H1 (cell line): ENCODE measurements at regions not wholly inside any gene's neighbourhood (a gene's known extent, or its start where the extent isn't known, plus 50 kb on each side); places are given as distances from the start of the nearest gene placed in this dataset.

Experiments
- CTCF ChIA-PET: fragments of 300-600 bp; sonication (Branson Sonifier 250); formaldehyde crosslinking; loops from one replicate; lab custom pipeline; 2021; ENCODE audit not compliant: partially characterized antibody; lab: Charles Lee
- POLR2A ChIA-PET: fragments of 300-600 bp; sonication (Branson Sonifier 250); formaldehyde crosslinking; loops from one replicate; lab custom pipeline; 2021; ENCODE audit warnings: inconsistent platforms; ENCODE audit not compliant: partially characterized antibody; lab: Charles Lee
- DNase-seq, 2 experiments: peaks; one replicate each; pipeline versions ENCODE4 v3.0.0 to v3.0.0-alpha.2; 2010 to 2022; ENCODE audit warnings: low spot score in 2 of 2, low read depth in 1 of 2, mixed read lengths in 1 of 2
- FAIRE-seq: peaks from 2 replicates; lab custom pipeline; 2011; peaks lifted over from hg19 to GRCh38; lab: Jason Lieb, UNC
- H2AFZ ChIP-seq: 2 replicates; pipeline ENCODE4 v1.8.1; 2012; ENCODE audit warnings: low read length, inconsistent platforms
- H2AK5ac ChIP-seq: 2 replicates; pipeline ENCODE4 v1.6.1; 2013; ENCODE audit warnings: low read depth, low read length
- H2BK120ac ChIP-seq: replicated peaks from 2 replicates; pipeline ENCODE3; 2013; ENCODE audit warnings: low read depth, low read length, inconsistent platforms
- H2BK12ac ChIP-seq: 2 replicates; pipeline ENCODE4 v1.6.1; 2013; ENCODE audit warnings: low read depth, low read length
- H2BK15ac ChIP-seq: 2 replicates; pipeline ENCODE4 v1.6.1; 2013; ENCODE audit warnings: low read length
- H2BK20ac ChIP-seq: 2 replicates; pipeline ENCODE4 v1.6.1; 2013; ENCODE audit warnings: low read length
- H2BK5ac ChIP-seq: 2 replicates; pipeline ENCODE4 v1.6.1; 2013; ENCODE audit warnings: low read depth, low read length
- H3K14ac ChIP-seq: 2 replicates; pipeline ENCODE4 v1.6.1; 2013; ENCODE audit warnings: inconsistent platforms; ENCODE audit not compliant: insufficient read length
- H3K18ac ChIP-seq: 2 replicates; pipeline ENCODE4 v1.6.1; 2013; ENCODE audit warnings: low read length; ENCODE audit errors: extremely low read depth
- H3K23ac ChIP-seq: 2 replicates; pipeline ENCODE4 v1.6.1; 2013; ENCODE audit warnings: inconsistent platforms; ENCODE audit not compliant: insufficient read length
- H3K23me2 ChIP-seq: 2 replicates; pipeline ENCODE4 v1.6.1; 2013; ENCODE audit warnings: low read depth, low read length
- H3K27ac ChIP-seq: 2 replicates; pipeline ENCODE4 v1.6.1; 2011; ENCODE audit warnings: low read depth, low read length, inconsistent platforms
- H3K27me3 ChIP-seq, 4 experiments: replicated peaks in 1 of 4; 1 replicate in 1 of 4; 2 replicates in 3 of 4; pipeline versions ENCODE4 v1.6.1 to v1.8.1; 2011 to 2013; ENCODE audit warnings: low read length in 3 of 4, mild to moderate bottlenecking in 3 of 4, inconsistent platforms in 2 of 4, mixed read lengths in 2 of 4, moderate library complexity in 1 of 4; ENCODE audit not compliant: control insufficient read depth in 3 of 4, insufficient read depth in 3 of 4; ENCODE audit errors: extremely low read depth in 1 of 4
- H3K36me3 ChIP-seq, 4 experiments: 2 replicates each; pipeline versions ENCODE4 v1.6.1 to v1.8.1; 2011 to 2013; ENCODE audit warnings: mild to moderate bottlenecking in 4 of 4, low read length in 3 of 4, moderate library complexity in 2 of 4, control low read depth in 1 of 4, inconsistent platforms in 1 of 4; ENCODE audit not compliant: insufficient read depth in 4 of 4, control insufficient read depth in 2 of 4
- H3K4ac ChIP-seq: replicated peaks from 2 replicates; pipeline ENCODE3; 2013; ENCODE audit warnings: low read length, low read depth, mixed read lengths, inconsistent platforms; ENCODE audit not compliant: insufficient read length
- H3K4me1 ChIP-seq, 4 experiments: replicated peaks in 1 of 4; 1 replicate in 1 of 4; 2 replicates in 3 of 4; pipeline versions ENCODE4 v1.6.1 to v1.8.1; 2011 to 2013; ENCODE audit warnings: low read length in 3 of 4, inconsistent platforms in 2 of 4, mixed read lengths in 1 of 4; ENCODE audit not compliant: insufficient read depth in 4 of 4, control insufficient read depth in 3 of 4
- H3K4me2 ChIP-seq, 2 experiments: 2 replicates each; pipeline versions ENCODE4 v1.6.1 to v1.8.1; 2011 to 2013; ENCODE audit warnings: low read depth in 2 of 2, low read length in 2 of 2, control low read depth in 1 of 2, inconsistent platforms in 1 of 2, mild to moderate bottlenecking in 1 of 2; ENCODE audit not compliant: insufficient read depth in 1 of 2
- H3K4me3 ChIP-seq, 4 experiments: fragments of 200-600, 300-600 bp in 1 of 4; sonication (generic), shearing (Covaris generic), sonication (Bioruptor Twin) in 1 of 4; 2 replicates each; pipeline versions ENCODE4 v1.5.1 to v1.8.1; 2011 to 2016; ENCODE audit warnings: low read length in 4 of 4, low read depth in 3 of 4, control low read depth in 2 of 4, inconsistent platforms in 2 of 4, mild to moderate bottlenecking in 2 of 4, mixed read lengths in 1 of 4, moderate library complexity in 1 of 4; ENCODE audit not compliant: insufficient read depth in 2 of 4; ENCODE audit errors: extremely low read depth in 1 of 4
- H3K56ac ChIP-seq: replicated peaks from 2 replicates; pipeline ENCODE3; 2013; ENCODE audit warnings: low read depth, mild to moderate bottlenecking, mixed read lengths, low read length, inconsistent platforms; ENCODE audit not compliant: insufficient read length
- H3K79me1 ChIP-seq: 2 replicates; pipeline ENCODE4 v1.6.1; 2013; ENCODE audit warnings: low read depth, low read length, control low read depth
- H3K79me2 ChIP-seq, 2 experiments: 2 replicates each; pipeline versions ENCODE4 v1.6.1 to v1.8.1; 2012 to 2013; ENCODE audit warnings: low read length in 2 of 2, mild to moderate bottlenecking in 2 of 2, inconsistent platforms in 1 of 2; ENCODE audit not compliant: insufficient read depth in 2 of 2, control insufficient read depth in 1 of 2
- H3K9ac ChIP-seq, 4 experiments: replicated peaks in 1 of 4; 1 replicate in 1 of 4; 2 replicates in 3 of 4; pipeline versions ENCODE4 v1.6.1 to v1.8.1; 2011 to 2013; ENCODE audit warnings: low read depth in 3 of 4, low read length in 3 of 4, control low read depth in 2 of 4, mild to moderate bottlenecking in 2 of 4, moderate library complexity in 2 of 4, inconsistent platforms in 1 of 4; ENCODE audit errors: extremely low read depth in 1 of 4
- H3K9me3 ChIP-seq, 2 experiments: 2 replicates each; pipeline versions ENCODE4 v1.6.1 to v1.8.1; 2012 to 2013; ENCODE audit warnings: mild to moderate bottlenecking in 2 of 2, moderate library complexity in 2 of 2, control low read depth in 1 of 2, inconsistent platforms in 1 of 2, low read depth in 1 of 2, low read length in 1 of 2, mixed read lengths in 1 of 2; ENCODE audit not compliant: insufficient read depth in 2 of 2
- H4K20me1 ChIP-seq, 2 experiments: replicated peaks in 1 of 2; 2 replicates each; pipeline versions ENCODE3 to v1.8.1; 2011 to 2013; ENCODE audit warnings: inconsistent platforms in 2 of 2, low read length in 2 of 2, mild to moderate bottlenecking in 1 of 2; ENCODE audit not compliant: insufficient read depth in 2 of 2, control insufficient read depth in 1 of 2
- H4K5ac ChIP-seq: 2 replicates; pipeline ENCODE4 v1.6.1; 2013; ENCODE audit warnings: low read length, low read depth, mixed read lengths, inconsistent platforms; ENCODE audit not compliant: insufficient read length
- H4K8ac ChIP-seq: 2 replicates; pipeline ENCODE4 v1.8.0; 2013; ENCODE audit warnings: mild to moderate bottlenecking, moderate library complexity, low read length, inconsistent platforms; ENCODE audit not compliant: insufficient read depth; ENCODE audit errors: extremely low read depth
- H4K91ac ChIP-seq: replicated peaks from 2 replicates; pipeline ENCODE3; 2013; ENCODE audit warnings: low read length, mixed read lengths, inconsistent platforms; ENCODE audit not compliant: insufficient read length
- BACH1 ChIP-seq: IDR thresholded peaks from 2 replicates; pipeline ENCODE4 v1.6.1; 2012; ENCODE audit warnings: low read length, improper control_type of control experiment
- BCL11A ChIP-seq, 2 experiments: IDR thresholded peaks; one replicate each; pipeline ENCODE4 v1.6.1; 2011; ENCODE audit warnings: low read depth in 2 of 2, low read length in 2 of 2, mild to moderate bottlenecking in 2 of 2
- CREB1 ChIP-seq: IDR thresholded peaks from 2 replicates; pipeline ENCODE4 v1.6.1; 2012; ENCODE audit warnings: inconsistent platforms
- GABPA ChIP-seq: IDR thresholded peaks from 2 replicates; pipeline ENCODE4 v1.6.1; 2011; ENCODE audit warnings: mild to moderate bottlenecking, low read length, moderate library complexity, borderline replicate concordance; ENCODE audit not compliant: insufficient read depth
- GTF2F1 ChIP-seq: IDR thresholded peaks from 2 replicates; pipeline ENCODE4 v1.6.1; 2012; ENCODE audit warnings: low read depth, low read length, improper control_type of control experiment, borderline replicate concordance
- HDAC6 ChIP-seq: IDR thresholded peaks from one replicate; pipeline ENCODE4 v1.7.1; 2012; ENCODE audit warnings: low read depth, mild to moderate bottlenecking, inconsistent platforms, low read length, moderate library complexity
- KDM1A ChIP-seq: fragments of 200-600, 300-600 bp; sonication (generic); IDR thresholded peaks from 2 replicates; pipeline ENCODE4 v1.7.1; 2016; ENCODE audit warnings: mild to moderate bottlenecking, low read length, borderline replicate concordance
- KDM5A ChIP-seq: fragments of 200-600 bp; IDR thresholded peaks from 2 replicates; pipeline ENCODE4 v1.7.1; 2012; ENCODE audit warnings: mild to moderate bottlenecking, low read length, inconsistent platforms, mixed read lengths
- POLR2A ChIP-seq, 2 experiments: IDR thresholded peaks; 1 replicate in 1 of 2; 2 replicates in 1 of 2; pipeline ENCODE4 v1.6.1; 2011; ENCODE audit warnings: low read depth in 2 of 2, low read length in 2 of 2, mild to moderate bottlenecking in 2 of 2; ENCODE audit errors: control extremely low read depth in 1 of 2
- RAD21 ChIP-seq, 2 experiments: IDR thresholded peaks in 1 of 2; conservative IDR thresholded peaks in 1 of 2; 2 replicates each; pipeline ENCODE4 v1.6.1; 2011; ENCODE audit warnings: low read depth in 2 of 2, low read length in 2 of 2, improper control_type of control experiment in 1 of 2, inconsistent platforms in 1 of 2, mild to moderate bottlenecking in 1 of 2, moderate library complexity in 1 of 2
- RXRA ChIP-seq: IDR thresholded peaks from 2 replicates; pipeline ENCODE4 v1.6.1; 2011; ENCODE audit warnings: low read depth, mild to moderate bottlenecking, low read length, moderate library complexity; ENCODE audit not compliant: insufficient read depth
- SAP30 ChIP-seq: fragments of 300-600 bp; sonication (generic); IDR thresholded peaks from 2 replicates; pipeline ENCODE4 v1.7.1; 2012; ENCODE audit warnings: low read length, moderate library complexity, mild to moderate bottlenecking, inconsistent platforms; ENCODE audit not compliant: insufficient read depth, insufficient replicate concordance
- SP4 ChIP-seq: IDR thresholded peaks from 2 replicates; pipeline ENCODE4 v1.6.1; 2012; ENCODE audit warnings: low read length, inconsistent platforms
- SUZ12 ChIP-seq: fragments of 200-600 bp; sonication (generic); IDR thresholded peaks from 2 replicates; pipeline ENCODE4 v1.6.1; 2012; ENCODE audit warnings: mild to moderate bottlenecking, inconsistent platforms, low read length, moderate library complexity, mixed read lengths
- TEAD4 ChIP-seq: IDR thresholded peaks from 2 replicates; pipeline ENCODE4 v1.6.1; 2012; ENCODE audit warnings: low read depth, low read length, inconsistent platforms, mixed read lengths
- ZNF274 ChIP-seq: IDR thresholded peaks from 2 replicates; pipeline ENCODE4 v1.7.0; 2012; ENCODE audit warnings: low read length, borderline replicate concordance; ENCODE audit errors: extremely low read depth

DNA sequence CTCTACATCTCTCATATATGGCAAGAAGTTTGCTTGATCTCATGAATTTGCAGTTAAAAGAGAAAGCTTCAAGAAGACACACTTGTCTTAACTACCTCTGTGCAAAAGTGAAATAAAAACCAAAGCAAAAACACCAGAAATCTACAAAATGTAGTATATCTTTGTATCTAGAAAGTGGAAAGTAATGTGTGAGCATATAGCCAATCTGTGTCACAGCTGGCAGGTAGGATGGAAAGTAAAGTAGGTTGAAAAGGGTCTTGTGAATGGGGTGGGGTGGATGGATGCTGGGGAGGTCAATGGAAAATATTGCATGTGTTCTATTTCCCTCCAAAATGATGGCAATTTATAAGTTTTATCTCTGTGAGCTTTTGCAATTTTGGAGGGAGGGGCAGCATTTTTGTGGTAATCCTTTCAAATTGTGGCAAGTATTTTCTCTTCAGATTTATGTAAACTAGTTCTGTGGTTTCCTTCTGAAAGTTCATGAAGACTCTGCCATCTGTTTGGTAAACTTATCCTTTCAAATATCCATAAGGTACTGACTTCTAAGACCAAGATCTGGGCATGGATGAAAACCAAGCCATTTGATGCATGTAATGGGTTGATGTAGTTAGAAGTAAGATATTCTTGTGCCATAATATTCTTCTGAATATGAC, 215.9 kb upstream of the GIMD1 start:
- DNase-seq (no peak), FAIRE-seq (no peak)
- H2BK12ac ChIP-seq = no peak overlapping the region
- H3K56ac ChIP-seq = no peak overlapping the region
- H3K23ac ChIP-seq = no peak overlapping the region
- no peak overlapping the region for H3K4me3 ChIP-seq
- H3K9ac ChIP-seq = no peak overlapping the region
- no peak overlapping the region for H3K14ac ChIP-seq
- no peaks in the 10 kb centered on the region for H3K79me2 ChIP-seq
- no peak overlapping the region for H4K91ac ChIP-seq
- no peaks in the 10 kb centered on the region for H4K20me1 ChIP-seq
- H2BK20ac ChIP-seq = no peak overlapping the region
- no peak overlapping the region for H2BK120ac ChIP-seq
- H3K9me3 ChIP-seq = no peaks in the 10 kb centered on the region
- no peak overlapping the region for H3K4ac ChIP-seq
- no peaks in the 10 kb centered on the region for H3K4me1 ChIP-seq
- H4K5ac ChIP-seq = no peak overlapping the region
- H2AFZ ChIP-seq = no peak overlapping the region
- POLR2A ChIA-PET = no interaction called here
- H3K4me2 ChIP-seq = no peak overlapping the region
- no peaks in the 10 kb centered on the region for H3K27me3 ChIP-seq
- H3K36me3 ChIP-seq = no peaks in the 10 kb centered on the region
- no peaks in the 10 kb centered on the region for H3K79me1 ChIP-seq
- no peak overlapping the region for H2BK5ac ChIP-seq
- H3K27ac ChIP-seq = no peak overlapping the region
- CTCF ChIA-PET = interaction anchor here (1.2 kb wide), 1 partner anchor 213 kb away, joined by 3 read pairs; no protein-coding TSS in a partner anchor
- no peaks in the 10 kb centered on the region for H3K23me2 ChIP-seq
- H2BK15ac ChIP-seq = no peak overlapping the region
- no peak overlapping the region for H4K8ac ChIP-seq
- H3K18ac ChIP-seq = no peak overlapping the region
- no peak overlapping the region for H2AK5ac ChIP-seq
- TF ChIP-seq POLR2A (IDR thresholded peaks at IDR 0.05; ENCODE audit: control extremely low read depth in 1 of 2, low read depth in 2 of 2, low read length in 2 of 2) = no peak
- no peak for TF ChIP-seq SUZ12
- no peak for TF ChIP-seq GABPA
- no peak for TF ChIP-seq KDM1A
- no peak for TF ChIP-seq RAD21 (IDR thresholded peaks at IDR 0.05 in 1 of 2, conservative IDR thresholded peaks at IDR 0.05 in 1 of 2; ENCODE audit: low read depth in 2 of 2, low read length in 2 of 2)
- TF ChIP-seq ZNF274 = no peak
- no peak for TF ChIP-seq HDAC6
- no peak for TF ChIP-seq SP4
- no peak for TF ChIP-seq TEAD4
- TF ChIP-seq SAP30 = no peak
- TF ChIP-seq BACH1 = no peak
- TF ChIP-seq CREB1 = no peak
- no peak for TF ChIP-seq BCL11A (IDR thresholded peaks at IDR 0.05; ENCODE audit: low read depth in 2 of 2, low read length in 2 of 2)
- TF ChIP-seq GTF2F1 = no peak
- TF ChIP-seq KDM5A = no peak
- TF ChIP-seq RXRA = no peak
